GM12878 (cell line): ENCODE measurements at regions not wholly inside any gene's neighbourhood (a gene's known extent, or its start where the extent isn't known, plus 50 kb on each side); places are given as distances from the start of the nearest gene placed in this dataset.

Source experiments
- ATAC-seq: fragments of 200-7000 bp; cut with Tn5 transposase; 3 replicates; pipeline ENCODE4 v1.9.1; 2020; ENCODE audit warnings: mild to moderate bottlenecking, moderate library complexity
- BruUV-seq: library from RNA; stranded (reverse); fragments of 400-500 nt; replicated peaks from 2 replicates; lab custom pipeline; 2021; lab: Mats Ljungman, UMichigan
- CTCF ChIA-PET: fragments of 300-600 bp; sonication (Branson Sonifier 250); formaldehyde crosslinking; extraction: SDS; loops from one replicate; lab custom pipeline; 2021; ENCODE audit warnings: inconsistent platforms; lab: Yijun Ruan, JAX
- POLR2A ChIA-PET: fragments of 350-600 bp; formaldehyde crosslinking; extraction: SDS; loops from one replicate; lab custom pipeline; 2021; ENCODE audit warnings: inconsistent platforms; lab: Charles Lee
- RAD21 ChIA-PET: fragments of 300-600 bp; sonication (Branson Sonifier 250); formaldehyde crosslinking; loops from one replicate; lab custom pipeline; 2023; ENCODE audit warnings: antibody characterized with exemption; ENCODE audit not compliant: unreplicated experiment; lab: Charles Lee
- SMC1A ChIA-PET: fragments of 300-600 bp; sonication (Branson Sonifier 250); formaldehyde crosslinking; loops from one replicate; lab custom pipeline; 2023; ENCODE audit not compliant: unreplicated experiment, uncharacterized antibody; lab: Charles Lee
- DNase-seq: peaks from one replicate; pipeline ENCODE4 v3.0.0-alpha.2; 2011; ENCODE audit warnings: low read depth, low spot score
- FAIRE-seq: peaks from 3 replicates; lab custom pipeline; 2011; peaks lifted over from hg19 to GRCh38; lab: Jason Lieb, UNC
- H2AFZ ChIP-seq: 2 replicates; pipeline ENCODE4 v1.6.0; 2011; ENCODE audit warnings: low read depth, low read length, control low read depth; ENCODE audit not compliant: control insufficient read depth
- H3K27ac ChIP-seq: 2 replicates; pipeline ENCODE4 v1.5.1; 2011; ENCODE audit warnings: control low read depth; ENCODE audit not compliant: control insufficient read depth, insufficient read depth
- H3K27me3 ChIP-seq, 2 experiments: replicated peaks in 1 of 2; 2 replicates each; pipeline versions ENCODE4 v1.6.0 to v1.6.1; 2011; ENCODE audit warnings: low read length in 1 of 2; ENCODE audit not compliant: control insufficient read depth in 2 of 2, insufficient read depth in 2 of 2
- H3K36me3 ChIP-seq, 2 experiments: 2 replicates each; pipeline ENCODE4 v1.5.1; 2011; ENCODE audit warnings: low read length in 1 of 2; ENCODE audit not compliant: control insufficient read depth in 2 of 2, insufficient read depth in 2 of 2
- H3K4me1 ChIP-seq: 2 replicates; pipeline ENCODE4 v1.6.1; 2011; ENCODE audit warnings: mild to moderate bottlenecking, low read length, moderate library complexity, mixed read lengths; ENCODE audit not compliant: control insufficient read depth, insufficient read depth
- H3K4me2 ChIP-seq: 2 replicates; pipeline ENCODE4 v1.6.0; 2011; ENCODE audit warnings: control low read depth; ENCODE audit not compliant: control insufficient read depth, insufficient read depth
- H3K4me3 ChIP-seq: fragments of 200-600 bp; sonication (generic); 2 replicates; pipeline ENCODE4 v1.5.1; 2016
- H3K79me2 ChIP-seq: 2 replicates; pipeline ENCODE4 v1.6.0; 2011; ENCODE audit warnings: low read length; ENCODE audit not compliant: control insufficient read depth, insufficient read depth
- H3K9ac ChIP-seq: 2 replicates; pipeline ENCODE4 v1.8.0; 2011; ENCODE audit warnings: low read length, control low read depth, mixed read lengths; ENCODE audit not compliant: control insufficient read depth, insufficient read depth
- H3K9me3 ChIP-seq: replicated peaks from 3 replicates; pipeline ENCODE4 v1.5.1; 2011; ENCODE audit warnings: mild to moderate bottlenecking, low read length; ENCODE audit not compliant: control insufficient read depth, insufficient read depth
- H4K20me1 ChIP-seq: 2 replicates; pipeline ENCODE4 v1.6.0; 2011; ENCODE audit not compliant: control insufficient read depth, insufficient read depth
- HCFC1 ChIP-seq: fragments of 150-350 bp; IDR thresholded peaks from 2 replicates; pipeline ENCODE4 v1.6.1; 2014; ENCODE audit warnings: low read length
- MTA3 ChIP-seq: IDR thresholded peaks from 2 replicates; pipeline ENCODE4 v1.6.1; 2012; ENCODE audit warnings: low read length, inconsistent platforms, borderline replicate concordance
- MYB ChIP-seq: fragments of 150-350 bp; IDR thresholded peaks from 2 replicates; pipeline ENCODE4 v1.6.1; 2014; ENCODE audit warnings: mild to moderate bottlenecking, low read depth, low read length, borderline replicate concordance
- RB1 ChIP-seq: fragments of 450-650 bp; formaldehyde crosslinking; IDR thresholded peaks from 2 replicates; pipeline ENCODE4 v1.6.1; 2017; ENCODE audit warnings: mild to moderate bottlenecking, borderline replicate concordance
- SPI1 ChIP-seq: IDR thresholded peaks from 2 replicates; pipeline ENCODE4 v1.6.1; 2011; ENCODE audit warnings: low read depth, mild to moderate bottlenecking, low read length, moderate library complexity, borderline replicate concordance; ENCODE audit not compliant: insufficient read depth
- TCF3 ChIP-seq: IDR thresholded peaks from 2 replicates; pipeline ENCODE4 v1.6.1; 2012; ENCODE audit warnings: low read depth, mild to moderate bottlenecking, low read length, borderline replicate concordance; ENCODE audit not compliant: insufficient read depth
- WRNIP1 ChIP-seq: IDR thresholded peaks from 2 replicates; pipeline ENCODE4 v1.6.1; 2011; ENCODE audit warnings: low read depth, low read length, improper control_type of control experiment, borderline replicate concordance
- ZNF384 ChIP-seq: IDR thresholded peaks from 2 replicates; pipeline ENCODE4 v1.6.1; 2012; ENCODE audit warnings: low read depth, mild to moderate bottlenecking, low read length, improper control_type of control experiment, borderline replicate concordance
- ZNF687 ChIP-seq: fragments of 450-650 bp; IDR thresholded peaks from 2 replicates; pipeline ENCODE4 v1.6.1; 2017; ENCODE audit warnings: mild to moderate bottlenecking, moderate library complexity
- in situ Hi-C: fragments of 300-500 bp; cut with MboI; formaldehyde crosslinking; loops from 9 replicates; pipeline ENCODE4 v1.14.3; 2018; ENCODE audit warnings: mixed read lengths
- intact Hi-C: fragments of 100-400 bp; cut with micrococcal nuclease; formaldehyde crosslinking; loops from one replicate; pipeline ENCODE4 v1.14.2; 2022; ENCODE audit not compliant: unreplicated experiment

GRCh38 chrX:74216421-74216820 is 87.6 kb upstream of the ZCCHC13 start:
- no peak for TF ChIP-seq RB1
- no peak for TF ChIP-seq SPI1
- TF ChIP-seq TCF3, result no peak
- no peak for TF ChIP-seq MYB
- TF ChIP-seq ZNF384, result no peak
- no peak for TF ChIP-seq WRNIP1
- no peak for TF ChIP-seq MTA3
- TF ChIP-seq ZNF687, result no peak
- no peak for TF ChIP-seq HCFC1
- intact Hi-C loops (no loop called here), in situ Hi-C loops (no loop called here)
- BruUV-seq, result no TSS peak
- H3K27ac ChIP-seq, result no peak overlapping the region
- H3K79me2 ChIP-seq, result no peaks in the 10 kb centered on the region
- DNase-seq, result no peak
- CTCF ChIA-PET, result no interaction called here
- no peak overlapping the region for H3K4me2 ChIP-seq
- RAD21 ChIA-PET, result no interaction called here
- FAIRE-seq, result no peak
- H3K27me3 ChIP-seq, result no peaks in the 10 kb centered on the region
- no peak overlapping the region for H2AFZ ChIP-seq
- H3K36me3 ChIP-seq, result no peaks in the 10 kb centered on the region; a peak in 1 of 4 replicates
- no peak for ATAC-seq
- no peaks in the 10 kb centered on the region for H4K20me1 ChIP-seq
- H3K9me3 ChIP-seq, result no peaks in the 10 kb centered on the region
- SMC1A ChIA-PET, result interaction anchor here (0.9 kb wide), 1 partner anchor 17 kb away, joined by 3 read pairs; no protein-coding TSS in a partner anchor
- no peak overlapping the region for H3K9ac ChIP-seq
- POLR2A ChIA-PET, result no interaction called here
- no peak overlapping the region for H3K4me3 ChIP-seq
- no peaks in the 10 kb centered on the region for H3K4me1 ChIP-seq
